ENCODE measurements at regions not wholly inside any gene's neighbourhood (a gene's known extent, or its start where the extent isn't known, plus 50 kb on each side); places are given as distances from the start of the nearest gene placed in this dataset.

DNA sequence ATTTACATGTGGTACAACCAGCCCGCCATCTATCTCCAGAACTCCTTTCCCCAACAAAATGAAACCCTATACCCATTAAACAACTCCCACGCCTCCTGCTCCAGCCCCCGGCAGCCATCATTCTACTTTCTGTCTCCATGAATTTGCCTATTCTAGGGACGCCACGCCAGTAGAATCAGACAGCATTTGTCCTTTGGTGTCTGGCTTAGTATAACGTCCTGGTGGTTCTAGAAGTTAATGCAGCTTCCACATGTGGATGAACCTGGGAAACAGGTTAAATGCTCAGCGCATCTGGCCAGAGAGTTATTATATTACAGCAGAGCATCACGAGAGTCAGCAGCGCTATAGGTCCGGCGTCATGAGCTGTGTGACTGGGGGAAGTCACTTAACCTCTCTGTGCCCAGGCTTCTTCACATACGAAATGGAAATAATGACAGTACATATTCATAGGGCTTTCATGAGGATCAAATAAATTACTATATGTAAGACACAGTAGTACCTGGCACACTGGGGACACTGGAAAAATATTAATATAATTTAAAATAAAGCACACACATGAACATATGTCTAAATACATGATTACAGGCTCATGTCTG, 178.7 kb upstream of the TAB2 start:
- TF ChIP-seq, protein P1, sequence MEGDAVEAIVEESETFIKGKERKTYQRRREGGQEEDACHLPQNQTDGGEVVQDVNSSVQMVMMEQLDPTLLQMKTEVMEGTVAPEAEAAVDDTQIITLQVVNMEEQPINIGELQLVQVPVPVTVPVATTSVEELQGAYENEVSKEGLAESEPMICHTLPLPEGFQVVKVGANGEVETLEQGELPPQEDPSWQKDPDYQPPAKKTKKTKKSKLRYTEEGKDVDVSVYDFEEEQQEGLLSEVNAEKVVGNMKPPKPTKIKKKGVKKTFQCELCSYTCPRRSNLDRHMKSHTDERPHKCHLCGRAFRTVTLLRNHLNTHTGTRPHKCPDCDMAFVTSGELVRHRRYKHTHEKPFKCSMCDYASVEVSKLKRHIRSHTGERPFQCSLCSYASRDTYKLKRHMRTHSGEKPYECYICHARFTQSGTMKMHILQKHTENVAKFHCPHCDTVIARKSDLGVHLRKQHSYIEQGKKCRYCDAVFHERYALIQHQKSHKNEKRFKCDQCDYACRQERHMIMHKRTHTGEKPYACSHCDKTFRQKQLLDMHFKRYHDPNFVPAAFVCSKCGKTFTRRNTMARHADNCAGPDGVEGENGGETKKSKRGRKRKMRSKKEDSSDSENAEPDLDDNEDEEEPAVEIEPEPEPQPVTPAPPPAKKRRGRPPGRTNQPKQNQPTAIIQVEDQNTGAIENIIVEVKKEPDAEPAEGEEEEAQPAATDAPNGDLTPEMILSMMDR (conservative IDR thresholded peaks at IDR 0.05; ENCODE audit: low read depth, low read length): no peak
- no peak for TF ChIP-seq EZH2phosphoT487 (IDR thresholded peaks at IDR 0.05; ENCODE audit: borderline replicate concordance, low read length)
- TF ChIP-seq EZH2 (IDR thresholded peaks at IDR 0.05; ENCODE audit: low read length, unreplicated experiment): no peak
